CD14-positive monocyte (primary cell): ENCODE measurements at regions not wholly inside any gene's neighbourhood (a gene's known extent, or its start where the extent isn't known, plus 50 kb on each side); places are given as distances from the start of the nearest gene placed in this dataset.

Experiments
- DNase-seq, 3 donors: peaks; one replicate each; pipeline ENCODE4 v3.0.0-alpha.2; 2011 to 2022
- H2AFZ ChIP-seq: 2 replicates; pipeline ENCODE4 v1.6.0; 2012; ENCODE audit warnings: mild to moderate bottlenecking, low read depth, low read length, inconsistent platforms; ENCODE audit not compliant: insufficient read depth, poor library complexity, severe bottlenecking
- H3K27ac ChIP-seq, 2 donors: 1 replicate in 1 of 2; 2 replicates in 1 of 2; pipeline ENCODE4 v1.5.1; 2012 to 2013; ENCODE audit warnings: low read length in 2 of 2, control low read depth in 1 of 2, inconsistent platforms in 1 of 2, low read depth in 1 of 2, mild to moderate bottlenecking in 1 of 2
- H3K27me3 ChIP-seq, 2 donors: one replicate each; pipeline versions ENCODE4 v1.6.0 to v1.6.1; 2011 to 2013; ENCODE audit warnings: low read length in 2 of 2; ENCODE audit not compliant: control insufficient read depth in 2 of 2, insufficient read depth in 2 of 2
- H3K36me3 ChIP-seq, 2 donors: replicated peaks in 1 of 2; 1 replicate in 1 of 2; 2 replicates in 1 of 2; pipeline versions ENCODE4 v1.5.1 to v1.6.1; 2012 to 2013; ENCODE audit warnings: low read length in 2 of 2, control low read depth in 1 of 2, inconsistent platforms in 1 of 2, mild to moderate bottlenecking in 1 of 2; ENCODE audit not compliant: insufficient read depth in 2 of 2, control insufficient read depth in 1 of 2
- H3K4me1 ChIP-seq, 2 donors: 1 replicate in 1 of 2; 2 replicates in 1 of 2; pipeline versions ENCODE4 v1.5.1 to v1.6.1; 2012 to 2013; ENCODE audit warnings: low read length in 2 of 2, control low read depth in 1 of 2, inconsistent platforms in 1 of 2, mild to moderate bottlenecking in 1 of 2, moderate library complexity in 1 of 2; ENCODE audit not compliant: insufficient read depth in 2 of 2, control insufficient read depth in 1 of 2
- H3K4me2 ChIP-seq: replicated peaks from 2 replicates; pipeline ENCODE3; 2012; ENCODE audit warnings: low read length, moderate library complexity, mild to moderate bottlenecking; ENCODE audit not compliant: poor library complexity, severe bottlenecking; ENCODE audit errors: extremely low read depth
- H3K4me3 ChIP-seq, 3 experiments: fragments of 200-600 bp in 1 of 3; sonication (generic) in 1 of 3; replicated peaks in 1 of 3; 1 replicate in 2 of 3; 2 replicates in 1 of 3; pipeline ENCODE4 v1.5.1; 2011 to 2013; ENCODE audit warnings: low read length in 3 of 3, mild to moderate bottlenecking in 3 of 3, control low read depth in 2 of 3, low read depth in 2 of 3, inconsistent platforms in 1 of 3, moderate library complexity in 1 of 3
- H3K79me2 ChIP-seq: 2 replicates; pipeline ENCODE4 v1.6.0; 2012; ENCODE audit warnings: mild to moderate bottlenecking, control low read depth, inconsistent platforms, low read length, moderate library complexity; ENCODE audit not compliant: insufficient read depth
- H3K9ac ChIP-seq: 2 replicates; pipeline ENCODE4 v1.6.0; 2017; ENCODE audit warnings: low read length, mild to moderate bottlenecking; ENCODE audit not compliant: insufficient read depth, poor library complexity, severe bottlenecking
- H3K9me3 ChIP-seq, 2 donors: replicated peaks in 1 of 2; 1 replicate in 1 of 2; 2 replicates in 1 of 2; pipeline versions ENCODE4 v1.5.1 to v1.6.1; 2012 to 2013; ENCODE audit warnings: low read length in 2 of 2, control low read depth in 1 of 2; ENCODE audit not compliant: control insufficient read depth in 1 of 2, insufficient read depth in 1 of 2
- H4K20me1 ChIP-seq: 2 replicates; pipeline ENCODE4 v1.6.0; 2012; ENCODE audit warnings: mild to moderate bottlenecking, low read length, control low read depth, moderate library complexity; ENCODE audit not compliant: insufficient read depth
- H3K27ac Mint-ChIP-seq, 7 donors: one replicate each; pipeline ENCODE4 v1.8.0; 2020; ENCODE audit warnings: mild to moderate bottlenecking in 7 of 7, mixed read lengths in 7 of 7, moderate library complexity in 6 of 7, inconsistent platforms in 2 of 7
- H3K27me3 Mint-ChIP-seq, 3 donors: one replicate each; pipeline ENCODE4 v1.8.0; 2021 to 2022; ENCODE audit warnings: low read depth in 3 of 3, mild to moderate bottlenecking in 3 of 3, mixed read lengths in 3 of 3, moderate library complexity in 3 of 3, inconsistent platforms in 1 of 3
- H3K36me3 Mint-ChIP-seq, 2 donors: one replicate each; pipeline ENCODE4 v1.8.0; 2020; ENCODE audit warnings: mixed read lengths in 2 of 2, inconsistent platforms in 1 of 2, mild to moderate bottlenecking in 1 of 2
- H3K4me1 Mint-ChIP-seq: one replicate; pipeline ENCODE4 v1.8.0; 2020; ENCODE audit warnings: mild to moderate bottlenecking, mixed read lengths
- H3K4me3 Mint-ChIP-seq, 2 donors: one replicate each; pipeline ENCODE4 v1.8.0; 2020; ENCODE audit warnings: mild to moderate bottlenecking in 2 of 2, mixed read lengths in 2 of 2, moderate library complexity in 1 of 2
- H3K9me3 Mint-ChIP-seq, 7 donors: one replicate each; pipeline ENCODE4 v1.8.0; 2020 to 2022; ENCODE audit warnings: mixed read lengths in 7 of 7, mild to moderate bottlenecking in 6 of 7, moderate library complexity in 6 of 7, inconsistent platforms in 2 of 7
- WGBS: methylation state at CpG from one replicate; pipeline ENCODE4 v1.1.5; 2013; ENCODE audit warnings: missing lambda C conversion rate; ENCODE audit not compliant: insufficient coverage; 5-methylcytosine and 5-hydroxymethylcytosine counted together
- intact Hi-C, 2 donors: fragments of 100-400 bp; cut with micrococcal nuclease; formaldehyde crosslinking; loops; one replicate each; pipeline versions ENCODE4 v1.15.0 to v1.15.1; 2023
- TF ChIP-seq, protein P1 (sequence below): fragments of 200-600 bp; IDR thresholded peaks from one replicate; pipeline ENCODE4 v1.8.0; 2022; ENCODE audit warnings: antibody characterized with exemption, mild to moderate bottlenecking

DNA sequence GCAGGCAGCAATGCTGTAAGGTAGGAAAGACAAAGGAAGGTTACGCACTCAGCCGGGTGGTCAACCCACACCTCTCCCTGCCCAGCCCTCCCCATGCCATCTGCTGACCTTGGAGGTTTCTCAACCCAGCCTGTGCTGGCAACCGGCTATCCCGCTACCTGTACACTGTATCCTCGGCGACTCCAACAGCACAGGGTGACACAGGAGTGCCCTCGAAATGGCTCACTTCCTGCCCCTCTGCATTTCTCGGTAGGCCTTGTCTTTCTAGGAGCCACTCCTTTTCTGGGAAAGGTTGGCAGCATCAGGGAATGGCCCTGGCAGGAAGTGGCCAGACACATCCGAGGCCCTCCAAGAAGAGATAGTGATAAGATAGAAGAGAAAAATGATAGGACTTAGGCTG, 124.0 kb downstream of the PROX1 start:
- Mint-ChIP-seq H3K4me1 (peaks cover 2% of the 10 kb centered on the region), H3K4me3 (no peak overlapping the region), H3K36me3 (no peaks in the 10 kb centered on the region), H3K9me3 (peaks cover 0 to 2% (median 0%) of the 10 kb centered on the region in 7 donors), H3K27ac (no peak overlapping the region), H3K27me3 (peaks cover 0 to 6% (median 1%) of the 10 kb centered on the region in 3 donors)
- Histone ChIP-seq H3K79me2 (no peaks in the 10 kb centered on the region), H2AFZ (no peak overlapping the region), H3K27me3 (no peaks in the 10 kb centered on the region), H3K4me3 (no peak overlapping the region), H3K9ac (no peak overlapping the region), H3K36me3 (no peaks in the 10 kb centered on the region), H3K9me3 (no peaks in the 10 kb centered on the region), H3K4me2 (no peak overlapping the region), H4K20me1 (no peaks in the 10 kb centered on the region), H3K4me1 (no peaks in the 10 kb centered on the region), H3K27ac (no peak overlapping the region)
- intact Hi-C loops, result no loop called here
- DNase-seq, result no peak
- TF ChIP-seq, protein P1, sequence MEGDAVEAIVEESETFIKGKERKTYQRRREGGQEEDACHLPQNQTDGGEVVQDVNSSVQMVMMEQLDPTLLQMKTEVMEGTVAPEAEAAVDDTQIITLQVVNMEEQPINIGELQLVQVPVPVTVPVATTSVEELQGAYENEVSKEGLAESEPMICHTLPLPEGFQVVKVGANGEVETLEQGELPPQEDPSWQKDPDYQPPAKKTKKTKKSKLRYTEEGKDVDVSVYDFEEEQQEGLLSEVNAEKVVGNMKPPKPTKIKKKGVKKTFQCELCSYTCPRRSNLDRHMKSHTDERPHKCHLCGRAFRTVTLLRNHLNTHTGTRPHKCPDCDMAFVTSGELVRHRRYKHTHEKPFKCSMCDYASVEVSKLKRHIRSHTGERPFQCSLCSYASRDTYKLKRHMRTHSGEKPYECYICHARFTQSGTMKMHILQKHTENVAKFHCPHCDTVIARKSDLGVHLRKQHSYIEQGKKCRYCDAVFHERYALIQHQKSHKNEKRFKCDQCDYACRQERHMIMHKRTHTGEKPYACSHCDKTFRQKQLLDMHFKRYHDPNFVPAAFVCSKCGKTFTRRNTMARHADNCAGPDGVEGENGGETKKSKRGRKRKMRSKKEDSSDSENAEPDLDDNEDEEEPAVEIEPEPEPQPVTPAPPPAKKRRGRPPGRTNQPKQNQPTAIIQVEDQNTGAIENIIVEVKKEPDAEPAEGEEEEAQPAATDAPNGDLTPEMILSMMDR, result no peak
- 92% methylated on average over 7 of the region's 9 CpGs for WGBS

DNA sequence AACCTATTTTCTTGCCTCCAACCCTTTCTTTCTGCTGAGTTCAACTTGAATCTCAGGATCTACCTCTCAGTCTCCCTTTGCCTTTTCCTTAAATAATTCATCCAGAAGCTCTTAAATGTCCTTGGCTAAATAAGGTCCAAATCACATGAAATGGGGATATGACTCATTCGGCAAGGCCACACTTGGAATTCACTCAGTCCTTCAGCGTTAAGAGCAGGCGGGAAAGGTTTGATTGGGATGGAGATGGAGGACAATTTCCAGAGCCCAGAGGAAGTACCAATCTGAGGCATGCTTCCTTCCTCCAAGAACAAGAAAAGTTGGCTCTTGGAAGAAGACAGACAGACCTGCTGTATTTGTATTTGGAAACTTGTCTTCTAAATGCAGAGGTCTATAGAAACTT, 128.5 kb downstream of the PROX1 start:
- H3K79me2 ChIP-seq, result no peaks in the 10 kb centered on the region
- Mint-ChIP-seq H3K27me3 (peaks cover 0 to 2% (median 1%) of the 10 kb centered on the region in 3 donors), H3K27ac (no peak overlapping the region), H3K36me3 (no peaks in the 10 kb centered on the region), H3K4me3 (no peak overlapping the region), H3K9me3 (peaks cover 10 to 14% (median 12%) of the 10 kb centered on the region in 7 donors), H3K4me1 (no peaks in the 10 kb centered on the region)
- no peaks in the 10 kb centered on the region for H3K36me3 ChIP-seq
- H3K4me1 ChIP-seq, result no peaks in the 10 kb centered on the region
- peaks cover 7 to 12% of the 10 kb centered on the region in 2 donors for H3K9me3 ChIP-seq
- no peak overlapping the region for H2AFZ ChIP-seq
- no peak for DNase-seq
- no peaks in the 10 kb centered on the region for H3K27me3 ChIP-seq
- TF ChIP-seq, protein P1, result no peak
- no peak overlapping the region for H3K4me3 ChIP-seq
- intact Hi-C loops, result no loop called here
- H3K9ac ChIP-seq, result no peak overlapping the region
- H4K20me1 ChIP-seq, result no peaks in the 10 kb centered on the region
- H3K27ac ChIP-seq, result no peak overlapping the region
- no peak overlapping the region for H3K4me2 ChIP-seq
- WGBS, result 83% methylated on average over 3 of the region's 3 CpGs
